Panc1 (cell line): ENCODE measurements at regions not wholly inside any gene's neighbourhood (a gene's known extent, or its start where the extent isn't known, plus 50 kb on each side); places are given as distances from the start of the nearest gene placed in this dataset.

Experiments
- ATAC-seq: fragments of 200-7000 bp; cut with Tn5 transposase; 2 replicates; pipeline ENCODE4 v1.9.1; 2020; ENCODE audit warnings: mild to moderate bottlenecking, moderate library complexity
- BruUV-seq: library from RNA; stranded (reverse); fragments of 400-500 nt; replicated peaks from 2 replicates; lab custom pipeline; 2021; lab: Mats Ljungman, UMichigan
- CTCF ChIA-PET: fragments of 300-600 bp; sonication (Branson Sonifier 250); formaldehyde crosslinking; loops from one replicate; lab custom pipeline; 2022; ENCODE audit warnings: antibody characterized with exemption; lab: Charles Lee
- POLR2A ChIA-PET: fragments of 300-600 bp; sonication (Branson Sonifier 250); formaldehyde crosslinking; loops from one replicate; lab custom pipeline; 2022; ENCODE audit warnings: antibody characterized with exemption; lab: Charles Lee
- DNase-seq: peaks from one replicate; pipeline ENCODE4 v3.0.0-alpha.2; 2010; ENCODE audit warnings: low read depth, low spot score
- H3K27ac ChIP-seq: 2 replicates; pipeline ENCODE4 v1.5.1; 2011; ENCODE audit warnings: mild to moderate bottlenecking, low read length, inconsistent platforms
- H3K27me3 ChIP-seq: fragments of 200-500 bp; sonication (Bioruptor generic); 2 replicates; pipeline ENCODE4 v1.6.0; 2014; ENCODE audit warnings: low read length, inconsistent platforms; ENCODE audit not compliant: control insufficient read depth, insufficient read depth
- H3K36me3 ChIP-seq: fragments of 200-500 bp; sonication (Bioruptor generic); 2 replicates; pipeline ENCODE4 v1.5.1; 2014; ENCODE audit warnings: inconsistent platforms, mild to moderate bottlenecking, low read length, moderate library complexity; ENCODE audit not compliant: control insufficient read depth, insufficient read depth
- H3K4me1 ChIP-seq: 2 replicates; pipeline ENCODE4 v1.5.1; 2011; ENCODE audit warnings: inconsistent platforms, mild to moderate bottlenecking, low read length, moderate library complexity; ENCODE audit not compliant: control insufficient read depth, insufficient read depth
- H3K4me3 ChIP-seq, 2 experiments: 2 replicates each; pipeline ENCODE4 v1.5.1; 2011 to 2012; ENCODE audit warnings: low read depth in 2 of 2, low read length in 2 of 2, mild to moderate bottlenecking in 2 of 2, inconsistent platforms in 1 of 2, moderate library complexity in 1 of 2
- H3K9me3 ChIP-seq: fragments of 200-500 bp; sonication (Bioruptor generic); 2 replicates; pipeline ENCODE4 v1.5.1; 2014; ENCODE audit warnings: low read depth, mild to moderate bottlenecking, inconsistent platforms, low read length, moderate library complexity; ENCODE audit not compliant: control insufficient read depth, insufficient read depth
- CTCF ChIP-seq: fragments of 450-650 bp; IDR thresholded peaks from 2 replicates; pipeline ENCODE4 v1.5.1; 2017; ENCODE audit warnings: mild to moderate bottlenecking
- POLR2AphosphoS5 ChIP-seq: IDR thresholded peaks from 2 replicates; pipeline ENCODE4 v1.6.1; 2012; ENCODE audit warnings: mild to moderate bottlenecking, low read depth, low read length, moderate library complexity
- SIN3A ChIP-seq: IDR thresholded peaks from 2 replicates; pipeline ENCODE4 v1.6.1; 2012; ENCODE audit warnings: low read depth, mild to moderate bottlenecking, low read length, moderate library complexity, borderline replicate concordance; ENCODE audit not compliant: insufficient read depth
- TCF7L2 ChIP-seq: IDR thresholded peaks from 2 replicates; pipeline ENCODE4 v1.6.1; 2011; ENCODE audit warnings: mild to moderate bottlenecking, low read depth, low read length, inconsistent platforms
- in situ Hi-C: cut with HindIII; loops from 2 replicates; pipeline ENCODE4 v1.10.0; 2016; ENCODE audit warnings: low sequenced_read_pairs, low pct_unique_long_range_greater_than_20kb
- intact Hi-C: fragments of 100-400 bp; cut with micrococcal nuclease; formaldehyde crosslinking; loops from one replicate; pipeline ENCODE4 v1.10.0; 2022; ENCODE audit not compliant: unreplicated experiment
- TF ChIP-seq, protein P1 (sequence below), 2 experiments: IDR thresholded peaks; 2 replicates each; pipeline ENCODE4 v1.6.1; 2011 to 2012; ENCODE audit warnings: low read depth in 2 of 2, control low read depth in 1 of 2, low read length in 1 of 2, mild to moderate bottlenecking in 1 of 2, moderate library complexity in 1 of 2; ENCODE audit not compliant: insufficient read depth in 1 of 2

- BruUV-seq: no TSS peak
- Histone ChIP-seq H3K27me3 (peaks cover 30% of the 10 kb centered on the region), H3K36me3 (no peaks in the 10 kb centered on the region), H3K4me1 (no peaks in the 10 kb centered on the region), H3K27ac (no peak overlapping the region), H3K9me3 (no peaks in the 10 kb centered on the region), H3K4me3 (no peak overlapping the region)
- intact Hi-C loops: loop anchor here (10.0 kb wide), 1 partner anchor 196 kb away; the partner anchor contains the start of gene AGBL1
- ATAC-seq (peak; percentile 48; the same call in 1 of the 2 replicates), DNase-seq (no peak)
- TF ChIP-seq POLR2AphosphoS5: no peak
- TF ChIP-seq, protein P1, sequence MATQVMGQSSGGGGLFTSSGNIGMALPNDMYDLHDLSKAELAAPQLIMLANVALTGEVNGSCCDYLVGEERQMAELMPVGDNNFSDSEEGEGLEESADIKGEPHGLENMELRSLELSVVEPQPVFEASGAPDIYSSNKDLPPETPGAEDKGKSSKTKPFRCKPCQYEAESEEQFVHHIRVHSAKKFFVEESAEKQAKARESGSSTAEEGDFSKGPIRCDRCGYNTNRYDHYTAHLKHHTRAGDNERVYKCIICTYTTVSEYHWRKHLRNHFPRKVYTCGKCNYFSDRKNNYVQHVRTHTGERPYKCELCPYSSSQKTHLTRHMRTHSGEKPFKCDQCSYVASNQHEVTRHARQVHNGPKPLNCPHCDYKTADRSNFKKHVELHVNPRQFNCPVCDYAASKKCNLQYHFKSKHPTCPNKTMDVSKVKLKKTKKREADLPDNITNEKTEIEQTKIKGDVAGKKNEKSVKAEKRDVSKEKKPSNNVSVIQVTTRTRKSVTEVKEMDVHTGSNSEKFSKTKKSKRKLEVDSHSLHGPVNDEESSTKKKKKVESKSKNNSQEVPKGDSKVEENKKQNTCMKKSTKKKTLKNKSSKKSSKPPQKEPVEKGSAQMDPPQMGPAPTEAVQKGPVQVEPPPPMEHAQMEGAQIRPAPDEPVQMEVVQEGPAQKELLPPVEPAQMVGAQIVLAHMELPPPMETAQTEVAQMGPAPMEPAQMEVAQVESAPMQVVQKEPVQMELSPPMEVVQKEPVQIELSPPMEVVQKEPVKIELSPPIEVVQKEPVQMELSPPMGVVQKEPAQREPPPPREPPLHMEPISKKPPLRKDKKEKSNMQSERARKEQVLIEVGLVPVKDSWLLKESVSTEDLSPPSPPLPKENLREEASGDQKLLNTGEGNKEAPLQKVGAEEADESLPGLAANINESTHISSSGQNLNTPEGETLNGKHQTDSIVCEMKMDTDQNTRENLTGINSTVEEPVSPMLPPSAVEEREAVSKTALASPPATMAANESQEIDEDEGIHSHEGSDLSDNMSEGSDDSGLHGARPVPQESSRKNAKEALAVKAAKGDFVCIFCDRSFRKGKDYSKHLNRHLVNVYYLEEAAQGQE (IDR thresholded peaks at IDR 0.05; ENCODE audit: insufficient read depth in 1 of 2, low read depth in 2 of 2, low read length in 1 of 2): no peak
- no peak for TF ChIP-seq SIN3A
- TF ChIP-seq CTCF: no peak
- no peak for TF ChIP-seq TCF7L2
- ChIA-PET CTCF (no interaction called here), POLR2A (interaction anchor here (0.6 kb wide), 1 partner anchor 77 kb away, joined by 19 read pairs; no protein-coding TSS in a partner anchor)
- in situ Hi-C loops: no loop called here
Measured at GRCh38 chr15:85878828-85879225, 84.1 kb upstream of the KLHL25 start.

DNA sequence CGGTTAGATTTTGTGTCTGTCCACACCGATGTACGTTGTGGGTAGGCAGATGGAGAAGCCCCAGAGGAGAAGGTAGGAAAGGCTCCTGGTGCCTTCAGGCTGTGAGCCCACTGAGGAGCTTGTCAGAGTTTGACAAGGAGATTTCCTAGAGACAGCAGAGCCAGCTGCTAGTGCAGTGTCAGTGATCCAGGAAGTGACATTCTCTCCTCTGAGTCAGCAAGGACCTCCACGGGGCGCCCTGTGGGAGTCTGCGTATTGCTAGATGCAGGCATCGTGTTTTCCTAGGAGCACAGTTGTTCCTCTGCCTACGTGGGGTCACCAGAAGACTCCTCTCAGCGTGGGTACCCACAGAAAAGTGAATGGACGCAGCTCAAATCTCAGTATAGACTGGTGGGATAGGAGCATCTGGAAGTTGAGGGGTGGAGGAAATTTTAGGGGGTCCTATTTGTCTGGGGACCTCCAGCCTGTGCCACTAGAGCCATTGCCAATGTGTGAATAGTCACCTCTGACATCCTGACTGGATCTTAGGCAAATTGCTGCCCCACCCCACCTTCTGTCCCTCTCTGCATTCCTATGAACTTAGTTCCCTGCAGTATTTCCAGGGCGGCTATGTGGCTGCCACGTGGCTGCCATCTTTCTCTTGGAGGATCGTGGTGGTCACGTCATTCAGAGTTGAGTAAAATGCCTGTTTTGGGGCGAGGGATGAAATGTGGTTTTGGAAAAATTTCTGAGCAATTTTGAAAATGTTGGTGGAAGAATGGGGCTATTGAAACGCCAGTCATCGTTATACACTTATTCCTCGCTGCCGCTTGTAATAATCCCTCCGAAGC lies 84.8 kb upstream of the KLHL25 start:
- DNase-seq: no peak
- no peaks in the 10 kb centered on the region for H3K4me1 ChIP-seq
- intact Hi-C loops: loop anchor here (10.0 kb wide), 1 partner anchor 195 kb away; the partner anchor contains the start of gene AGBL1
- H3K27ac ChIP-seq: no peak overlapping the region
- TF ChIP-seq CTCF: no peak
- TF ChIP-seq TCF7L2: no peak
- TF ChIP-seq SIN3A: no peak
- TF ChIP-seq POLR2AphosphoS5: no peak
- TF ChIP-seq, protein P1 (IDR thresholded peaks at IDR 0.05; ENCODE audit: insufficient read depth in 1 of 2, low read depth in 2 of 2, low read length in 1 of 2): no peak
- H3K9me3 ChIP-seq: no peaks in the 10 kb centered on the region
- BruUV-seq: no TSS peak
- ChIA-PET POLR2A (no interaction called here), CTCF (no interaction called here)
- in situ Hi-C loops: no loop called here
- H3K36me3 ChIP-seq: no peaks in the 10 kb centered on the region
- peaks cover 32% of the 10 kb centered on the region for H3K27me3 ChIP-seq
- H3K4me3 ChIP-seq: no peak overlapping the region
- ATAC-seq: peak; percentile 68
